ENCODE measurements at regions not wholly inside any gene's neighbourhood (a gene's known extent, or its start where the extent isn't known, plus 50 kb on each side); places are given as distances from the start of the nearest gene placed in this dataset.

DNA sequence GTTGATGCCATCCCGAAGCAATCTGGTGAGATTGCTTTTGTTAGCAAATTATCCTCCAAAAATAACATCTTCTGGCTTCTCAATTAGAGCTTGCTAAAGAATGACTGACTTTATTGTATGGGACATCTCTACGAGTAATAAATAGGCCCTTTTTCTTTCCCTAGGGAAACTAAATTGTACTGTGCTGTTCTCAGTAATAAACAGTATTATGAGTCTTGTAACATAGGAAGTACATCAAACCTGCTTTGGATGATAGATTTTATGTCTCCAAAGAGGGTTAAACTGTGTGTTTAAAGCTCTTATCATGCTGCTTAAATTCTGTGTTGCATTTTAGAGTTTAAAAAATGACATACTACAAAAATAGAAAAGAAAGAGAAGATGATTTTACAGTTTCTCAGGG, 153.4 kb upstream of the THRB start:
- TF ChIP-seq POLR2A (IDR thresholded peaks at IDR 0.05; ENCODE audit: low read depth, low read length): no peak
- TF ChIP-seq MXI1 (IDR thresholded peaks at IDR 0.05; ENCODE audit: borderline replicate concordance, low read depth, low read length): no peak
- TF ChIP-seq CTCF (conservative IDR thresholded peaks at IDR 0.05; ENCODE audit: low read depth, low read length): no peak
- TF ChIP-seq BHLHE40 (IDR thresholded peaks at IDR 0.05; ENCODE audit: low read depth, low read length): no peak
- no peak for TF ChIP-seq RAD21 (IDR thresholded peaks at IDR 0.05; ENCODE audit: low read length)
- no peak for TF ChIP-seq CHD1 (IDR thresholded peaks at IDR 0.05; ENCODE audit: low read depth, low read length)
- TF ChIP-seq ELK1 (IDR thresholded peaks at IDR 0.05; ENCODE audit: borderline replicate concordance, low read depth, low read length): no peak
- no peak for TF ChIP-seq RCOR1 (IDR thresholded peaks at IDR 0.05; ENCODE audit: insufficient replicate concordance, low read length)
- no peak for TF ChIP-seq RFX5 (IDR thresholded peaks at IDR 0.05; ENCODE audit: low read depth, low read length)
- TF ChIP-seq FOS (IDR thresholded peaks at IDR 0.05; ENCODE audit: low read depth, low read length): no peak
